Colonic mucosa (tissue), 4 donors: ENCODE measurements at regions not wholly inside any gene's neighbourhood (a gene's known extent, or its start where the extent isn't known, plus 50 kb on each side); places are given as distances from the start of the nearest gene placed in this dataset.

ENCODE experiments used
- DNase-seq: peaks from one replicate; pipeline ENCODE4 v3.0.0-alpha.2; 2020
- H3K27ac ChIP-seq: fragments of 200-600 bp; one replicate; pipeline ENCODE4 v1.8.0; 2021
- H3K27me3 ChIP-seq: fragments of 200-600 bp; one replicate; pipeline ENCODE4 v1.8.0; 2021
- H3K36me3 ChIP-seq: fragments of 200-600 bp; one replicate; pipeline ENCODE4 v1.8.0; 2021
- H3K4me1 ChIP-seq: fragments of 200-600 bp; one replicate; pipeline ENCODE4 v1.8.0; 2021; ENCODE audit warnings: mild to moderate bottlenecking
- H3K4me3 ChIP-seq: fragments of 200-600 bp; one replicate; pipeline ENCODE4 v1.8.0; 2021
- H3K9ac ChIP-seq, 2 donors: one replicate each; pipeline ENCODE4 v1.7.0; 2013; ENCODE audit warnings: control low read depth in 2 of 2, low read depth in 2 of 2, low read length in 2 of 2
- H3K9me3 ChIP-seq: fragments of 200-600 bp; one replicate; pipeline ENCODE4 v1.8.0; 2021
- CTCF ChIP-seq: fragments of 200-600 bp; IDR thresholded peaks from one replicate; pipeline ENCODE4 v1.8.0; 2022; ENCODE audit warnings: antibody characterized with exemption, mild to moderate bottlenecking
- intact Hi-C: fragments of 100-400 bp; cut with DNase I; formaldehyde crosslinking; loops from one replicate; pipeline ENCODE4 v1.14.1; 2022
- donor health status: healthy.
- donor health status: DM: no; HTN: no; CAD: no.
- donor health status: DM: no; HTN: no; CAD: no.

- intact Hi-C loops: no loop called here
- no peak for DNase-seq
- H3K27me3 ChIP-seq: no peaks in the 10 kb centered on the region
- no peaks in the 10 kb centered on the region for H3K4me1 ChIP-seq
- no peak overlapping the region for H3K4me3 ChIP-seq
- H3K9me3 ChIP-seq: no peaks in the 10 kb centered on the region
- no peak overlapping the region for H3K27ac ChIP-seq
- H3K36me3 ChIP-seq: no peaks in the 10 kb centered on the region
- TF ChIP-seq CTCF: no peak
- H3K9ac ChIP-seq: no peak overlapping the region
Observed at GRCh38 chr20:40203032-40203431, 486.0 kb downstream of the MAFB start.

GRCh38 chr20:40197691-40198090 lies 491.3 kb downstream of the MAFB start:
- Histone ChIP-seq H3K9ac (no peak overlapping the region), H3K9me3 (no peaks in the 10 kb centered on the region), H3K4me1 (no peaks in the 10 kb centered on the region), H3K27me3 (no peaks in the 10 kb centered on the region), H3K27ac (no peak overlapping the region), H3K4me3 (no peak overlapping the region), H3K36me3 (no peaks in the 10 kb centered on the region)
- TF ChIP-seq CTCF: no peak
- intact Hi-C loops: no loop called here
- no peak for DNase-seq

GRCh38 chr20:40196846-40197436 lies 492.1 kb downstream of the MAFB start:
- DNase-seq: no peak
- no peak for TF ChIP-seq CTCF
- intact Hi-C loops: no loop called here
- no peaks in the 10 kb centered on the region for H3K36me3 ChIP-seq
- H3K27me3 ChIP-seq: no peaks in the 10 kb centered on the region
- H3K4me1 ChIP-seq: no peaks in the 10 kb centered on the region
- H3K9me3 ChIP-seq: no peaks in the 10 kb centered on the region
- no peak overlapping the region for H3K27ac ChIP-seq
- H3K4me3 ChIP-seq: no peak overlapping the region
- no peak overlapping the region for H3K9ac ChIP-seq

GRCh38 chr20:40195742-40196141 lies 493.3 kb downstream of the MAFB start:
- TF ChIP-seq CTCF: no peak
- H3K36me3 ChIP-seq: no peaks in the 10 kb centered on the region
- H3K27ac ChIP-seq: no peak overlapping the region
- intact Hi-C loops: no loop called here
- no peaks in the 10 kb centered on the region for H3K27me3 ChIP-seq
- no peak overlapping the region for H3K4me3 ChIP-seq
- no peaks in the 10 kb centered on the region for H3K4me1 ChIP-seq
- no peak overlapping the region for H3K9ac ChIP-seq
- no peaks in the 10 kb centered on the region for H3K9me3 ChIP-seq
- no peak for DNase-seq

GRCh38 chr20:40192529-40192928 lies 496.5 kb downstream of the MAFB start:
- Histone ChIP-seq H3K9ac (no peak overlapping the region), H3K4me3 (no peak overlapping the region), H3K27ac (no peak overlapping the region), H3K36me3 (no peaks in the 10 kb centered on the region), H3K9me3 (no peaks in the 10 kb centered on the region), H3K4me1 (no peaks in the 10 kb centered on the region), H3K27me3 (no peaks in the 10 kb centered on the region)
- DNase-seq: no peak
- TF ChIP-seq CTCF: no peak
- intact Hi-C loops: no loop called here

GRCh38 chr20:40192081-40192480 lies 497.0 kb downstream of the MAFB start:
- Histone ChIP-seq H3K27me3 (no peaks in the 10 kb centered on the region), H3K4me1 (no peaks in the 10 kb centered on the region), H3K4me3 (no peak overlapping the region), H3K27ac (no peak overlapping the region), H3K9me3 (no peaks in the 10 kb centered on the region), H3K36me3 (no peaks in the 10 kb centered on the region), H3K9ac (no peak overlapping the region)
- intact Hi-C loops: no loop called here
- TF ChIP-seq CTCF: no peak
- no peak for DNase-seq
